OCI-LY7 (cell line): ENCODE measurements at regions not wholly inside any gene's neighbourhood (a gene's known extent, or its start where the extent isn't known, plus 50 kb on each side); places are given as distances from the start of the nearest gene placed in this dataset.

ENCODE experiments used
- BruUV-seq: library from RNA; stranded (reverse); fragments of 400-500 nt; replicated peaks from 2 replicates; lab custom pipeline; 2021; lab: Mats Ljungman, UMichigan
- CTCF ChIA-PET: fragments of 300-600 bp; sonication (Branson Sonifier 250); formaldehyde crosslinking; loops from one replicate; lab custom pipeline; 2022; ENCODE audit warnings: antibody characterized with exemption; ENCODE audit not compliant: unreplicated experiment; lab: Charles Lee
- POLR2A ChIA-PET: fragments of 300-600 bp; sonication (Branson Sonifier 250); formaldehyde crosslinking; loops from one replicate; lab custom pipeline; 2022; ENCODE audit warnings: antibody characterized with exemption; lab: Charles Lee
- DNase-seq: peaks from one replicate; pipeline ENCODE4 v3.0.0-alpha.2; 2015; ENCODE audit warnings: low spot score
- H2AFZ ChIP-seq: fragments of 200-600 bp; sonication (generic), shearing (Covaris generic); 2 replicates; pipeline ENCODE4 v1.6.1; 2014; ENCODE audit warnings: mild to moderate bottlenecking, antibody characterized with exemption, low read length, moderate library complexity
- H3K27ac ChIP-seq: fragments of 200-600 bp; sonication (generic); 2 replicates; pipeline ENCODE4 v1.5.1; 2014; ENCODE audit warnings: mixed run types, low read depth, mild to moderate bottlenecking, moderate library complexity, low read length, inconsistent platforms; ENCODE audit not compliant: poor library complexity, severe bottlenecking
- H3K36me3 ChIP-seq: fragments of 200-600 bp; sonication (generic); 2 replicates; pipeline ENCODE4 v1.6.1; 2014; ENCODE audit warnings: mild to moderate bottlenecking, antibody characterized with exemption, low read length, moderate library complexity, mixed read lengths; ENCODE audit not compliant: insufficient read depth
- H3K4me1 ChIP-seq: fragments of 200-600 bp; sonication (generic); 2 replicates; pipeline ENCODE4 v1.5.1; 2014; ENCODE audit warnings: mild to moderate bottlenecking, low read length; ENCODE audit not compliant: insufficient read depth, poor library complexity, severe bottlenecking
- H3K4me2 ChIP-seq: fragments of 200-600 bp; sonication (generic); 2 replicates; pipeline ENCODE4 v1.6.1; 2014; ENCODE audit warnings: mild to moderate bottlenecking, low read length
- H3K4me3 ChIP-seq: fragments of 200-600 bp; sonication (generic); 2 replicates; pipeline ENCODE4 v1.5.1; 2014; ENCODE audit warnings: mild to moderate bottlenecking, low read depth, low read length; ENCODE audit not compliant: poor library complexity, severe bottlenecking
- H3K79me2 ChIP-seq: fragments of 200-600 bp; sonication (generic); 2 replicates; pipeline ENCODE4 v1.6.1; 2016; ENCODE audit warnings: low read depth, mild to moderate bottlenecking, low read length, moderate library complexity, mixed read lengths; ENCODE audit not compliant: insufficient read depth
- H3K9me2 ChIP-seq: fragments of 200-600 bp; sonication (generic); 2 replicates; pipeline ENCODE4 v1.6.1; 2016; ENCODE audit warnings: mild to moderate bottlenecking, low read length, mixed read lengths; ENCODE audit not compliant: insufficient read depth
- H3K9me3 ChIP-seq: fragments of 200-600 bp; sonication (generic); 2 replicates; pipeline ENCODE4 v1.6.1; 2014; ENCODE audit warnings: mild to moderate bottlenecking, mixed run types, low read length, mixed read lengths
- H4K20me1 ChIP-seq: fragments of 200-600 bp; sonication (generic); 2 replicates; pipeline ENCODE4 v1.6.1; 2014; ENCODE audit warnings: mild to moderate bottlenecking, antibody characterized with exemption, low read length, moderate library complexity, mixed read lengths; ENCODE audit not compliant: insufficient read depth
- EZH2phosphoT487 ChIP-seq: fragments of 200-600 bp; sonication (generic); IDR thresholded peaks from 2 replicates; pipeline ENCODE4 v1.6.1; 2018; ENCODE audit warnings: low read depth, borderline replicate concordance, mild to moderate bottlenecking, mixed run types, antibody characterized with exemption, low read length, moderate library complexity, mixed read lengths
- intact Hi-C: fragments of 100-400 bp; cut with micrococcal nuclease; formaldehyde crosslinking; loops from one replicate; pipeline ENCODE4 v1.10.0; 2022; ENCODE audit not compliant: unreplicated experiment
- TF ChIP-seq, protein P1 (sequence below): fragments of 200-600 bp; sonication (generic); conservative IDR thresholded peaks from 2 replicates; pipeline ENCODE4 v1.5.1; 2014; ENCODE audit warnings: mild to moderate bottlenecking, antibody characterized with exemption, low read length, moderate library complexity, mixed read lengths

DNA sequence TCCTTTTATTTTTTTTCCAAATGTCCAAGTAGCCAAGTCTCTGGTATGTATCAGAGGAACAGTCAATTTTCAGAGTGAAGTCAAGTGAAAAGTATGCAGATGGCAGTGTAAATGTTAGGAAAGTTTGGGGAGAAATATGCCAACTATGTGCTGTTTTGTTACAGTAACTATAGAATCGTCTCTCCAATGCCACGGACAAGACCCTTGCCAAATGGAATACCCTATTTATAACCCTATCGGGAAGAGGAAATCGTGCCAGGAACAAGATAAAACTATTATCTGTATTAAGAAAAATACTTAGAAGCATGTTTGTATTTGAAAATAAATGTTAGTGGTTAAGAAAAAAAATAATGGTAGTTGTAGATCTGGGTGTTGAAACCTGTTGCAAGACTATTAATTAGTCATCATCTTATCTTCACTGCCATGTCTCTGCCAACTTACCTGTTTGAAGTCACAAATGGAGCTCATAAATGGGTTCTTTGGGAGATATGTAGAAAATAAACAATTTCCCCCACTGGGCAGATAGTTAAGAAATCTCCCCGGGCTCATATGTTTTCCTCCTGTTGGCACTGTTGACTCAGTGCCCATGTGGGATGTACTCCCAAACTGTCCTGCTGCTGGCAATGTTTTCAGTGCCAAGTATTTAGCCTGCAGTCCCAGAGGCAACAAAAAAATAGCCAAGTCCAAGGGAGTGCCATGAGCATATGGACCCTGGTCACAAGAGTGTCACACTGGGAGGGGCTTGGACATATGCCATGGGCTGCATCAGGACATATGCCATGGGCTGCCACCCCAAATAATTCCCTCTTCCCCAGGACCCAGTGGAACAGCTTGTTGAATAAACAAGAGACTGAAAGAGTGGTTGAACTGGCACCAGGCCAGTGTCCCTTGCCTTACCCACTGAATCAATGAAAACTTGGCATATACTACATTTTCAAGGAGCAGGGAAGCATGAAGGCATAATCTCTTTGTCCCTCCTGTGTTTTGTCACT lies 366.9 kb downstream of the OSR1 start:
- Histone ChIP-seq H3K9me2 (no peaks in the 10 kb centered on the region), H3K4me1 (no peaks in the 10 kb centered on the region), H2AFZ (no peak overlapping the region), H4K20me1 (no peaks in the 10 kb centered on the region), H3K9me3 (no peaks in the 10 kb centered on the region), H3K27ac (no peak overlapping the region), H3K4me3 (no peak overlapping the region), H3K4me2 (no peak overlapping the region), H3K36me3 (no peaks in the 10 kb centered on the region), H3K79me2 (no peaks in the 10 kb centered on the region)
- no TSS peak for BruUV-seq
- CTCF ChIA-PET: no interaction called here
- intact Hi-C loops: loop anchor here (10.0 kb wide), 1 partner anchor 203 kb away; no protein-coding TSS in a partner anchor
- POLR2A ChIA-PET: interaction anchor here (0.6 kb wide), 1 partner anchor 1025 kb away, joined by 4 read pairs; no protein-coding TSS in a partner anchor
- DNase-seq: no peak
- TF ChIP-seq, protein P1, sequence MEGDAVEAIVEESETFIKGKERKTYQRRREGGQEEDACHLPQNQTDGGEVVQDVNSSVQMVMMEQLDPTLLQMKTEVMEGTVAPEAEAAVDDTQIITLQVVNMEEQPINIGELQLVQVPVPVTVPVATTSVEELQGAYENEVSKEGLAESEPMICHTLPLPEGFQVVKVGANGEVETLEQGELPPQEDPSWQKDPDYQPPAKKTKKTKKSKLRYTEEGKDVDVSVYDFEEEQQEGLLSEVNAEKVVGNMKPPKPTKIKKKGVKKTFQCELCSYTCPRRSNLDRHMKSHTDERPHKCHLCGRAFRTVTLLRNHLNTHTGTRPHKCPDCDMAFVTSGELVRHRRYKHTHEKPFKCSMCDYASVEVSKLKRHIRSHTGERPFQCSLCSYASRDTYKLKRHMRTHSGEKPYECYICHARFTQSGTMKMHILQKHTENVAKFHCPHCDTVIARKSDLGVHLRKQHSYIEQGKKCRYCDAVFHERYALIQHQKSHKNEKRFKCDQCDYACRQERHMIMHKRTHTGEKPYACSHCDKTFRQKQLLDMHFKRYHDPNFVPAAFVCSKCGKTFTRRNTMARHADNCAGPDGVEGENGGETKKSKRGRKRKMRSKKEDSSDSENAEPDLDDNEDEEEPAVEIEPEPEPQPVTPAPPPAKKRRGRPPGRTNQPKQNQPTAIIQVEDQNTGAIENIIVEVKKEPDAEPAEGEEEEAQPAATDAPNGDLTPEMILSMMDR: no peak
- no peak for TF ChIP-seq EZH2phosphoT487

DNA sequence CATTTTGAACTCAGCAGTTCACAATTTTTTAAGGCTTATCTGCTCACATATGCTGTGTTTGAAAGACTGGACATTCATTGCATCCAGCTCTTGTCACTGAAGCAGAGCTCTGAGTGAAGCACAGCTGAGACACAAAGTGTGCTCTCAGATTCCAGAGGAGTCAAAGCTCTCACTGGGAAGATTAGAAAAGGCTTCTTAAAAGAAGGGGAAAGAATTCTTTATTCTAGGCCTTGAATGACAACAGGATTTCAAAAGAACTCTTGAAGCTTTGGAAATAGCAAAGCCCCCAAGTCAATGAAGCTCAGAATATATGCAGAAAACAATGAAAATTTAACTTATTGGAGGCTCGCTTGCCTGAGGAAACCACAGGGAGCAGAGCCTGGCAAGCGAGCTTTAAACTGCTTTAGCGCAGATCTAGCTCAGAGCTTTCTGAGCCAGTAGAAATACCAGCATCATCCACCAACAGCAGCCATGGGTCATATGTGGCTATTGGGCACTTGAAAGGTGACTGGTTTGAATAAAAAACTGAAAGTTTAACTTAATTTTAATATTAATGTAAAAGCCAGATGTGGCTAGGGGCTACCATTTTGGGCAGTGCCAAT lies 369.7 kb downstream of the OSR1 start:
- no TSS peak for BruUV-seq
- no peak for DNase-seq
- no peaks in the 10 kb centered on the region for H3K9me2 ChIP-seq
- no peaks in the 10 kb centered on the region for H3K4me1 ChIP-seq
- no peak overlapping the region for H2AFZ ChIP-seq
- TF ChIP-seq EZH2phosphoT487: no peak
- TF ChIP-seq, protein P1: no peak
- intact Hi-C loops: no loop called here
- POLR2A ChIA-PET: interaction anchor here (0.7 kb wide), 1 partner anchor 20 kb away, joined by 3 read pairs; no protein-coding TSS in a partner anchor
- H3K36me3 ChIP-seq: no peaks in the 10 kb centered on the region
- no peak overlapping the region for H3K27ac ChIP-seq
- CTCF ChIA-PET: no interaction called here
- no peaks in the 10 kb centered on the region for H3K79me2 ChIP-seq
- no peaks in the 10 kb centered on the region for H4K20me1 ChIP-seq
- H3K4me3 ChIP-seq: no peak overlapping the region
- no peak overlapping the region for H3K4me2 ChIP-seq
- no peaks in the 10 kb centered on the region for H3K9me3 ChIP-seq
